Sigmoid colon (tissue), 4 donors: ENCODE measurements at regions not wholly inside any gene's neighbourhood (a gene's known extent, or its start where the extent isn't known, plus 50 kb on each side); places are given as distances from the start of the nearest gene placed in this dataset.

Experiments used
- EP300 ChIP-seq, 4 donors: sonication (generic); formaldehyde crosslinking; IDR thresholded peaks; one replicate each; pipeline ENCODE4 v1.6.1; 2017; ENCODE audit warnings: antibody characterized with exemption in 4 of 4
- POLR2AphosphoS5 ChIP-seq, 4 donors: sonication (generic); formaldehyde crosslinking; IDR thresholded peaks; one replicate each; pipeline ENCODE4 v1.6.1; 2017; ENCODE audit warnings: antibody characterized with exemption in 4 of 4
- TF ChIP-seq, protein P1 (sequence below), 4 experiments: fragments of 450-650 bp in 3 of 4; fragments of 200-600 bp in 1 of 4; IDR thresholded peaks; one replicate each; pipeline ENCODE4 v1.5.1; 2016 to 2019; ENCODE audit warnings: antibody characterized with exemption in 4 of 4, mild to moderate bottlenecking in 3 of 4, moderate library complexity in 2 of 4

DNA sequence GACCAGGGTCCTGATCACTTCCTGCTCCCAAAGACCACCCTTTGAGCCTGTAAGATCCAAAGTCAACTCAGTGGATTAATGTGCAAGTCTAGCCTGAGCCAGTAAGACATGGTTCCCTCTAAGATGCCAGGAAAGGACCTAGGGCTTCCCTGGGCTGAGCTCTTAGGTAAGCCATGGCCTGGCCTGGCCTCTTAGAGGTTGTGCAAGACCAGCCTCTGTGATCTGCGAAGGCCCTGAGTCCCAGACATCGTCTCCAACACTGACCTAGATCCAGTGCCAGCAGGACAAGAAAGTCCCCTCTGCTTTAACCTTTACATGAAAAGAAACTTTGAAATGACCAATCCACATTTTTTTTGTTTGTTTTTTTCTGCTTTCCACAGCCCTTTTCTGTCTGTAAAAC lies 73.6 kb upstream of the CYP1B1 start:
- TF ChIP-seq, protein P1, sequence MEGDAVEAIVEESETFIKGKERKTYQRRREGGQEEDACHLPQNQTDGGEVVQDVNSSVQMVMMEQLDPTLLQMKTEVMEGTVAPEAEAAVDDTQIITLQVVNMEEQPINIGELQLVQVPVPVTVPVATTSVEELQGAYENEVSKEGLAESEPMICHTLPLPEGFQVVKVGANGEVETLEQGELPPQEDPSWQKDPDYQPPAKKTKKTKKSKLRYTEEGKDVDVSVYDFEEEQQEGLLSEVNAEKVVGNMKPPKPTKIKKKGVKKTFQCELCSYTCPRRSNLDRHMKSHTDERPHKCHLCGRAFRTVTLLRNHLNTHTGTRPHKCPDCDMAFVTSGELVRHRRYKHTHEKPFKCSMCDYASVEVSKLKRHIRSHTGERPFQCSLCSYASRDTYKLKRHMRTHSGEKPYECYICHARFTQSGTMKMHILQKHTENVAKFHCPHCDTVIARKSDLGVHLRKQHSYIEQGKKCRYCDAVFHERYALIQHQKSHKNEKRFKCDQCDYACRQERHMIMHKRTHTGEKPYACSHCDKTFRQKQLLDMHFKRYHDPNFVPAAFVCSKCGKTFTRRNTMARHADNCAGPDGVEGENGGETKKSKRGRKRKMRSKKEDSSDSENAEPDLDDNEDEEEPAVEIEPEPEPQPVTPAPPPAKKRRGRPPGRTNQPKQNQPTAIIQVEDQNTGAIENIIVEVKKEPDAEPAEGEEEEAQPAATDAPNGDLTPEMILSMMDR (IDR thresholded peaks at IDR 0.05), result no peak
- TF ChIP-seq POLR2AphosphoS5 (IDR thresholded peaks at IDR 0.05) (no peak), EP300 (IDR thresholded peaks at IDR 0.05) (no peak)
